H9 (cell line): ENCODE measurements at regions not wholly inside any gene's neighbourhood (a gene's known extent, or its start where the extent isn't known, plus 50 kb on each side); places are given as distances from the start of the nearest gene placed in this dataset.

Experiments used
- DNase-seq: peaks from one replicate; pipeline ENCODE4 v3.0.0-alpha.2; 2017
- H2AFZ ChIP-seq: one replicate; pipeline ENCODE4 v1.6.1; 2013; ENCODE audit warnings: mild to moderate bottlenecking, low read length, control low read depth, moderate library complexity
- H2AK5ac ChIP-seq: 2 replicates; pipeline ENCODE4 v1.6.1; 2013; ENCODE audit warnings: low read length, control low read depth, mixed read lengths; ENCODE audit not compliant: insufficient read length
- H2BK120ac ChIP-seq: one replicate; pipeline ENCODE4 v1.6.1; 2013; ENCODE audit warnings: low read depth, mild to moderate bottlenecking, low read length, control low read depth, inconsistent platforms; ENCODE audit not compliant: poor library complexity, severe bottlenecking
- H2BK12ac ChIP-seq: 2 replicates; pipeline ENCODE4 v1.6.1; 2013; ENCODE audit warnings: low read length, control low read depth, mixed read lengths, low read depth; ENCODE audit not compliant: insufficient read length
- H2BK15ac ChIP-seq: 2 replicates; pipeline ENCODE4 v1.6.1; 2013; ENCODE audit warnings: low read depth, low read length, control low read depth
- H2BK20ac ChIP-seq: one replicate; pipeline ENCODE4 v1.6.1; 2013; ENCODE audit warnings: low read depth, mild to moderate bottlenecking, low read length, control low read depth, inconsistent platforms; ENCODE audit not compliant: poor library complexity, severe bottlenecking
- H2BK5ac ChIP-seq: 2 replicates; pipeline ENCODE4 v1.6.1; 2013; ENCODE audit warnings: low read length, control low read depth, mixed read lengths; ENCODE audit not compliant: insufficient read length
- H3K14ac ChIP-seq: 2 replicates; pipeline ENCODE4 v1.6.1; 2013; ENCODE audit warnings: low read length, control low read depth; ENCODE audit not compliant: insufficient read depth
- H3K18ac ChIP-seq: 2 replicates; pipeline ENCODE4 v1.6.1; 2013; ENCODE audit warnings: low read depth, mild to moderate bottlenecking, mixed read lengths, low read length, control low read depth; ENCODE audit not compliant: insufficient read length
- H3K23ac ChIP-seq: 2 replicates; pipeline ENCODE4 v1.6.1; 2013; ENCODE audit warnings: low read length, control low read depth, mixed read lengths, low read depth; ENCODE audit not compliant: insufficient read length
- H3K23me2 ChIP-seq: 2 replicates; pipeline ENCODE4 v1.6.1; 2013; ENCODE audit warnings: low read depth, mild to moderate bottlenecking, mixed read lengths, low read length, control low read depth; ENCODE audit not compliant: insufficient read length, poor library complexity, severe bottlenecking
- H3K27ac ChIP-seq: 2 replicates; pipeline ENCODE4 v1.5.1; 2013; ENCODE audit warnings: low read length, control low read depth, mixed read lengths, low read depth; ENCODE audit not compliant: insufficient read length
- H3K27me3 ChIP-seq: 2 replicates; pipeline ENCODE4 v1.6.1; 2013; ENCODE audit warnings: low read length, control low read depth, inconsistent platforms; ENCODE audit not compliant: insufficient read depth
- H3K4ac ChIP-seq: 2 replicates; pipeline ENCODE4 v1.6.1; 2013; ENCODE audit warnings: low read depth, mild to moderate bottlenecking, control low read depth, inconsistent platforms, low read length, moderate library complexity
- H3K4me1 ChIP-seq: 2 replicates; pipeline ENCODE4 v1.6.1; 2013; ENCODE audit warnings: low read length, control low read depth, inconsistent platforms; ENCODE audit not compliant: insufficient read depth
- H3K4me2 ChIP-seq: 2 replicates; pipeline ENCODE4 v1.6.1; 2013; ENCODE audit warnings: low read length, control low read depth, mixed read lengths; ENCODE audit not compliant: insufficient read length, insufficient read depth
- H3K56ac ChIP-seq: 2 replicates; pipeline ENCODE4 v1.6.1; 2013; ENCODE audit warnings: low read depth, mild to moderate bottlenecking, mixed read lengths, low read length, control low read depth; ENCODE audit not compliant: insufficient read length
- H3K79me1 ChIP-seq: 2 replicates; pipeline ENCODE4 v1.6.1; 2013; ENCODE audit warnings: low read depth, mild to moderate bottlenecking, moderate library complexity, low read length, control low read depth, inconsistent platforms; ENCODE audit not compliant: insufficient read depth, poor library complexity, severe bottlenecking
- H3K79me2 ChIP-seq: 2 replicates; pipeline ENCODE4 v1.6.1; 2013; ENCODE audit warnings: low read length, control low read depth, inconsistent platforms; ENCODE audit not compliant: insufficient read depth
- H3K9ac ChIP-seq: 2 replicates; pipeline ENCODE4 v1.6.1; 2013; ENCODE audit warnings: low read length, control low read depth, mixed read lengths; ENCODE audit not compliant: insufficient read length; ENCODE audit errors: extremely low read depth
- H3K9me3 ChIP-seq: one replicate; pipeline ENCODE4 v1.6.1; 2013; ENCODE audit warnings: low read depth, low read length, inconsistent platforms; ENCODE audit not compliant: control insufficient read depth
- H3T11ph ChIP-seq: one replicate; pipeline ENCODE4 v1.6.1; 2013; ENCODE audit warnings: mild to moderate bottlenecking, low read length, control low read depth, inconsistent platforms
- H4K20me1 ChIP-seq: one replicate; pipeline ENCODE4 v1.6.1; 2013; ENCODE audit not compliant: control insufficient read depth, insufficient read length, insufficient read depth
- H4K5ac ChIP-seq: 2 replicates; pipeline ENCODE4 v1.6.1; 2013; ENCODE audit warnings: low read depth, mild to moderate bottlenecking, mixed read lengths, low read length, control low read depth; ENCODE audit not compliant: insufficient read length
- H4K8ac ChIP-seq: replicated peaks from 2 replicates; pipeline ENCODE4 v1.6.1; 2013; ENCODE audit warnings: low read length, control low read depth, mixed read lengths, low read depth; ENCODE audit not compliant: insufficient read length
- H4K91ac ChIP-seq: 2 replicates; pipeline ENCODE4 v1.6.1; 2013; ENCODE audit warnings: low read depth, mild to moderate bottlenecking, moderate library complexity, mixed read lengths, low read length, control low read depth; ENCODE audit not compliant: insufficient read length
- H3K27ac Mint-ChIP-seq, 3 experiments: 2 replicates in 2 of 3; 3 replicates in 1 of 3; pipeline ENCODE4 v1.8.0; 2020 to 2021; ENCODE audit warnings: mixed read lengths in 3 of 3, mild to moderate bottlenecking in 1 of 3, moderate library complexity in 1 of 3
- H3K27me3 Mint-ChIP-seq: 2 replicates; pipeline ENCODE4 v1.8.0; 2021; ENCODE audit warnings: low read depth, mild to moderate bottlenecking, moderate library complexity, mixed read lengths
- H3K36me3 Mint-ChIP-seq, 3 experiments: 2 replicates in 2 of 3; 3 replicates in 1 of 3; pipeline ENCODE4 v1.8.0; 2020 to 2021; ENCODE audit warnings: low read depth in 3 of 3, mixed read lengths in 3 of 3; ENCODE audit not compliant: insufficient read depth in 1 of 3
- H3K4me1 Mint-ChIP-seq, 2 experiments: 2 replicates each; pipeline ENCODE4 v1.8.0; 2020; ENCODE audit warnings: mixed read lengths in 2 of 2
- H3K4me3 Mint-ChIP-seq, 2 experiments: 2 replicates in 1 of 2; 3 replicates in 1 of 2; pipeline ENCODE4 v1.8.0; 2020 to 2021; ENCODE audit warnings: mild to moderate bottlenecking in 2 of 2, mixed read lengths in 2 of 2, moderate library complexity in 1 of 2
- H3K9me3 Mint-ChIP-seq, 2 experiments: 2 replicates in 1 of 2; 3 replicates in 1 of 2; pipeline ENCODE4 v1.8.0; 2020; ENCODE audit warnings: mild to moderate bottlenecking in 2 of 2, mixed read lengths in 2 of 2, moderate library complexity in 1 of 2
- WGBS: extraction: QIAGEN DNeasy Blood & Tissue Kit; methylation state at CpG from one replicate; pipeline ENCODE4 v1.1.7; 2013; ENCODE audit warnings: missing lambda C conversion rate, low lambda C conversion rate, mixed read lengths; ENCODE audit not compliant: insufficient read length; ENCODE audit errors: extremely low coverage; 5-methylcytosine and 5-hydroxymethylcytosine counted together
- TF ChIP-seq, protein P1 (sequence below): fragments of 200-600 bp; sonication (generic); conservative IDR thresholded peaks from 3 replicates; pipeline ENCODE4 v1.8.0; 2021; ENCODE audit warnings: antibody characterized with exemption, mild to moderate bottlenecking

- H2BK120ac ChIP-seq: no peak overlapping the region
- no CpG with 5 or more reads among the region's 9 CpGs for WGBS
- no peak overlapping the region for H2BK12ac ChIP-seq
- DNase-seq: peak; percentile 39
- no peak overlapping the region for H3K56ac ChIP-seq
- no peak overlapping the region for H4K5ac ChIP-seq
- no peak overlapping the region for H4K8ac ChIP-seq
- no peak overlapping the region for H3K14ac ChIP-seq
- no peak overlapping the region for H3T11ph ChIP-seq
- no peak overlapping the region for H4K91ac ChIP-seq
- no peak overlapping the region for H3K27ac Mint-ChIP-seq
- no peaks in the 10 kb centered on the region for H4K20me1 ChIP-seq
- H3K4me2 ChIP-seq: no peak overlapping the region
- H3K4me1 ChIP-seq: peaks cover 2% of the 10 kb centered on the region; the same call in 1 of the 2 replicates
- H3K4me1 Mint-ChIP-seq: peaks cover 4 to 8% of the 10 kb centered on the region in 2 experiments; a peak in 3 of 4 replicates
- no peaks in the 10 kb centered on the region for H3K27me3 ChIP-seq
- H2AK5ac ChIP-seq: no peak overlapping the region
- H3K4ac ChIP-seq: no peak overlapping the region
- 0 out of 5 replicates have a peak, but pooled peaks cover 0 to 3% of the 10 kb centered on the region in 2 experiments for H3K9me3 Mint-ChIP-seq
- no peak overlapping the region for H2BK20ac ChIP-seq
- H3K4me3 Mint-ChIP-seq: no peak overlapping the region
- H2AFZ ChIP-seq: no peak overlapping the region
- no peaks in the 10 kb centered on the region for H3K23me2 ChIP-seq
- H3K27ac ChIP-seq: no peak overlapping the region
- no peak overlapping the region for H3K18ac ChIP-seq
- H3K9ac ChIP-seq: no peak overlapping the region
- no peaks in the 10 kb centered on the region for H3K79me2 ChIP-seq
- H3K9me3 ChIP-seq: no peaks in the 10 kb centered on the region
- H2BK15ac ChIP-seq: no peak overlapping the region
- H3K79me1 ChIP-seq: no peaks in the 10 kb centered on the region
- TF ChIP-seq, protein P1, sequence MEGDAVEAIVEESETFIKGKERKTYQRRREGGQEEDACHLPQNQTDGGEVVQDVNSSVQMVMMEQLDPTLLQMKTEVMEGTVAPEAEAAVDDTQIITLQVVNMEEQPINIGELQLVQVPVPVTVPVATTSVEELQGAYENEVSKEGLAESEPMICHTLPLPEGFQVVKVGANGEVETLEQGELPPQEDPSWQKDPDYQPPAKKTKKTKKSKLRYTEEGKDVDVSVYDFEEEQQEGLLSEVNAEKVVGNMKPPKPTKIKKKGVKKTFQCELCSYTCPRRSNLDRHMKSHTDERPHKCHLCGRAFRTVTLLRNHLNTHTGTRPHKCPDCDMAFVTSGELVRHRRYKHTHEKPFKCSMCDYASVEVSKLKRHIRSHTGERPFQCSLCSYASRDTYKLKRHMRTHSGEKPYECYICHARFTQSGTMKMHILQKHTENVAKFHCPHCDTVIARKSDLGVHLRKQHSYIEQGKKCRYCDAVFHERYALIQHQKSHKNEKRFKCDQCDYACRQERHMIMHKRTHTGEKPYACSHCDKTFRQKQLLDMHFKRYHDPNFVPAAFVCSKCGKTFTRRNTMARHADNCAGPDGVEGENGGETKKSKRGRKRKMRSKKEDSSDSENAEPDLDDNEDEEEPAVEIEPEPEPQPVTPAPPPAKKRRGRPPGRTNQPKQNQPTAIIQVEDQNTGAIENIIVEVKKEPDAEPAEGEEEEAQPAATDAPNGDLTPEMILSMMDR: peak; percentile 53
- peaks cover 1% of the 10 kb centered on the region for H3K27me3 Mint-ChIP-seq
- H2BK5ac ChIP-seq: no peak overlapping the region
- no peak overlapping the region for H3K23ac ChIP-seq
- H3K36me3 Mint-ChIP-seq: no peaks in the 10 kb centered on the region
Measured at GRCh38 chr16:87017371-87018012, 299.7 kb downstream of the C16orf95 start.
